Sigmoid colon (tissue), 6 donors: ENCODE measurements at regions not wholly inside any gene's neighbourhood (a gene's known extent, or its start where the extent isn't known, plus 50 kb on each side); places are given as distances from the start of the nearest gene placed in this dataset.
A peak's percentile ranks its signal among the peaks of the same experiment; 100 is the strongest.
"Not testable (repeated sequence)": the region's sequence is repeated elsewhere in the genome, so short reads cannot be mapped to it uniquely, and the experiment has no call there.

ENCODE experiments used
- DNase-seq: peaks from one replicate; pipeline ENCODE4 v3.0.0-alpha.2; 2019
- H3K27ac ChIP-seq, 4 donors: fragments of 200-600 bp; sonication (generic); one replicate each; pipeline ENCODE4 v1.5.1; 2016 to 2019; ENCODE audit warnings: mild to moderate bottlenecking in 1 of 4
- H3K27me3 ChIP-seq, 3 donors: fragments of 200-600 bp; sonication (generic); one replicate each; pipeline ENCODE4 v1.5.1; 2019; ENCODE audit warnings: mild to moderate bottlenecking in 1 of 3
- H3K36me3 ChIP-seq, 4 donors: fragments of 200-600 bp; sonication (generic); one replicate each; pipeline ENCODE4 v1.5.1; 2016 to 2019
- H3K4me1 ChIP-seq, 4 donors: fragments of 200-600 bp; sonication (generic); one replicate each; pipeline ENCODE4 v1.5.1; 2017 to 2019
- H3K4me3 ChIP-seq, 4 donors: fragments of 200-600 bp; sonication (generic); one replicate each; pipeline ENCODE4 v1.5.1; 2017 to 2019; ENCODE audit warnings: mild to moderate bottlenecking in 2 of 4, moderate library complexity in 1 of 4
- H3K9me3 ChIP-seq, 4 donors: fragments of 200-600 bp in 3 of 4; sonication (generic) in 3 of 4; one replicate each; pipeline versions ENCODE4 v1.5.1 to v1.6.1; 2013 to 2019
- CTCF ChIP-seq, 4 experiments: fragments of 450-650 bp in 3 of 4; fragments of 200-600 bp in 1 of 4; IDR thresholded peaks; one replicate each; pipeline ENCODE4 v1.5.1; 2016 to 2019; ENCODE audit warnings: antibody characterized with exemption in 4 of 4, mild to moderate bottlenecking in 3 of 4, moderate library complexity in 2 of 4
- EP300 ChIP-seq, 4 donors: sonication (generic); formaldehyde crosslinking; IDR thresholded peaks; one replicate each; pipeline ENCODE4 v1.6.1; 2017; ENCODE audit warnings: antibody characterized with exemption in 4 of 4
- POLR2A ChIP-seq, 2 donors: fragments of 450-650 bp; IDR thresholded peaks; one replicate each; pipeline ENCODE4 v1.6.1; 2016; ENCODE audit warnings: antibody characterized with exemption in 2 of 2, mild to moderate bottlenecking in 2 of 2, moderate library complexity in 2 of 2
- POLR2AphosphoS5 ChIP-seq, 4 donors: sonication (generic); formaldehyde crosslinking; IDR thresholded peaks; one replicate each; pipeline ENCODE4 v1.6.1; 2017; ENCODE audit warnings: antibody characterized with exemption in 4 of 4
- WGBS, 2 donors: extraction: QIAGEN DNeasy Blood & Tissue Kit; methylation state at CpG; one replicate each; pipeline ENCODE4 v1.1.7; 2013; 5-methylcytosine and 5-hydroxymethylcytosine counted together
- intact Hi-C: fragments of 100-400 bp; cut with DNase I; formaldehyde crosslinking; loops from one replicate; pipeline ENCODE4 v1.15.1; 2023
- donor health status: healthy with polysubstance abuse.
- donor health status: healthy.

DNA sequence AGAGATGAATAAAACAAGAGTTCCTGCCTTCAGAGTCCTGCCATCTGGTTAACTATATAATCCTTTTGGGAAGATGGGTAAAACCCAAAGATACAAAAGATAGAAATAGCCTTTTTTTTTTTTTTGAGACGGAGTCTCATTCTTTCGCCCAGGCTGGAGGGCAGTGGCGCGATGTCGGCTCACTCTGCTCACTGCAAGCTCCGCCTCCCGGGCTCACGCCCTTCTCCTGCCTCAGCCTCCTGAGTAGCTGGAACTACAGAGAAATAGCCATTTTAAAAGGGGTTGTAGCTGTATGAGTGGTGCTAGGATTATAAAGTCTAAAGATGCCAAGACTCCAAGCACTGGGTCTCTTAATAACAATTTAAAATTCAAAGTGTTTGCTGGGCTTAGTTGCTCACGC is 97.2 kb downstream of the KDR start:
- intact Hi-C loops: no loop called here
- WGBS, 2 donors: 93 to 94% methylated on average over 9 of the region's 9 CpGs

GRCh38 chr4:55027596-55027995 is 97.8 kb downstream of the KDR start:
- 87 to 90% methylated on average over 2 of the region's 2 CpGs for WGBS, 2 donors
- Histone ChIP-seq H3K4me3 (no peak overlapping the region), H3K36me3 (no peaks in the 10 kb centered on the region), H3K4me1 (no peaks in the 10 kb centered on the region), H3K27ac (no peak overlapping the region), H3K27me3 (no peaks in the 10 kb centered on the region), H3K9me3 (no peaks in the 10 kb centered on the region)
- TF ChIP-seq EP300 (IDR thresholded peaks at IDR 0.05): no peak
- no peak for TF ChIP-seq POLR2AphosphoS5 (IDR thresholded peaks at IDR 0.05)
- no peak for TF ChIP-seq POLR2A (IDR thresholded peaks at IDR 0.05)
- TF ChIP-seq CTCF (IDR thresholded peaks at IDR 0.05): no peak
- intact Hi-C loops: no loop called here
- DNase-seq: no peak

More for the DNA sequence above, 97.2 kb downstream of the KDR start:
- H3K9me3 ChIP-seq: no peaks in the 10 kb centered on the region
- no peak for DNase-seq
- TF ChIP-seq CTCF (IDR thresholded peaks at IDR 0.05): no peak
- no peak for TF ChIP-seq POLR2AphosphoS5 (IDR thresholded peaks at IDR 0.05)
- TF ChIP-seq EP300 (IDR thresholded peaks at IDR 0.05): no peak
- H3K4me3 ChIP-seq: no peak overlapping the region
- H3K27me3 ChIP-seq: no peaks in the 10 kb centered on the region
- H3K4me1 ChIP-seq: no peaks in the 10 kb centered on the region
- H3K27ac ChIP-seq: no peak overlapping the region
- no peaks in the 10 kb centered on the region for H3K36me3 ChIP-seq

- intact Hi-C loops, DNase-seq, H3K36me3 ChIP-seq, H3K9me3 ChIP-seq, H3K27me3 ChIP-seq, H3K4me1 ChIP-seq, H3K4me3 ChIP-seq: not testable (repeated sequence)
- H3K27ac ChIP-seq: peak overlapping the region in 1 of 4 donors; percentile 61
- 66 to 79% methylated on average over 6 of the region's 6 CpGs for WGBS, 2 donors
Measured at GRCh38 chr4:55025456-55025855, 99.9 kb downstream of the KDR start.

GRCh38 chr4:55023030-55023429 is 102.4 kb downstream of the KDR start:
- intact Hi-C loops: no loop called here
- no peaks in the 10 kb centered on the region for H3K4me1 ChIP-seq
- TF ChIP-seq CTCF (IDR thresholded peaks at IDR 0.05): no peak
- no peak for TF ChIP-seq POLR2A (IDR thresholded peaks at IDR 0.05)
- TF ChIP-seq POLR2AphosphoS5 (IDR thresholded peaks at IDR 0.05): no peak
- no peak for TF ChIP-seq EP300 (IDR thresholded peaks at IDR 0.05)
- no peaks in the 10 kb centered on the region for H3K9me3 ChIP-seq
- no peak overlapping the region for H3K27ac ChIP-seq
- WGBS, 2 donors: 92 to 96% methylated on average over 2 of the region's 2 CpGs
- H3K27me3 ChIP-seq: no peaks in the 10 kb centered on the region
- no peak for DNase-seq
- no peaks in the 10 kb centered on the region for H3K36me3 ChIP-seq
- no peak overlapping the region for H3K4me3 ChIP-seq

- H3K4me3 ChIP-seq: no peak overlapping the region
- TF ChIP-seq CTCF (IDR thresholded peaks at IDR 0.05) (no peak), POLR2AphosphoS5 (IDR thresholded peaks at IDR 0.05) (no peak), POLR2A (IDR thresholded peaks at IDR 0.05) (no peak), EP300 (IDR thresholded peaks at IDR 0.05) (no peak)
- WGBS, 2 donors: 39 to 93% methylated on average over 1 of the region's 1 CpG
- intact Hi-C loops: no loop called here
- DNase-seq: no peak
- H3K36me3 ChIP-seq: no peaks in the 10 kb centered on the region
- H3K27ac ChIP-seq: no peak overlapping the region
- H3K9me3 ChIP-seq: no peaks in the 10 kb centered on the region
- no peaks in the 10 kb centered on the region for H3K27me3 ChIP-seq
- H3K4me1 ChIP-seq: no peaks in the 10 kb centered on the region
Measured at GRCh38 chr4:55021214-55021613, 104.2 kb downstream of the KDR start.
